Right lobe of liver (tissue), 4 donors: ENCODE measurements at regions not wholly inside any gene's neighbourhood (a gene's known extent, or its start where the extent isn't known, plus 50 kb on each side); places are given as distances from the start of the nearest gene placed in this dataset.

ENCODE experiments used
- CTCF ChIP-seq, 4 donors: fragments of 200-600 bp in 3 of 4; fragments of 450-650 bp in 1 of 4; IDR thresholded peaks; one replicate each; pipeline versions ENCODE4 v1.5.1 to v1.8.0; 2016 to 2022; ENCODE audit warnings: antibody characterized with exemption in 4 of 4, mild to moderate bottlenecking in 2 of 4
- POLR2A ChIP-seq: fragments of 450-650 bp; IDR thresholded peaks from one replicate; pipeline ENCODE4 v1.6.1; 2017; ENCODE audit warnings: antibody characterized with exemption, mild to moderate bottlenecking
- donor health status: DM: no; HTN: no; CAD: no.
- donor health status: DM: no; HTN: no; CAD: no.
- donor health status: DM: no; HTN: yes; CAD: no.

- no peak for TF ChIP-seq POLR2A
- no peak for TF ChIP-seq CTCF (IDR thresholded peaks at IDR 0.05)
Measured at GRCh38 chr1:47622776-47623556, 185.1 kb downstream of the FOXD2 start.
